GM23248 (cell line): ENCODE measurements at regions not wholly inside any gene's neighbourhood (a gene's known extent, or its start where the extent isn't known, plus 50 kb on each side); places are given as distances from the start of the nearest gene placed in this dataset.
A peak's percentile ranks its signal among the peaks of the same experiment; 100 is the strongest.

Experiments used
- DNase-seq: peaks from one replicate; pipeline ENCODE4 v3.0.0-alpha.2; 2015
- H2AFZ ChIP-seq: fragments of 200-600 bp; sonication (generic); 2 replicates; pipeline ENCODE4 v1.6.1; 2016; ENCODE audit warnings: antibody characterized with exemption
- H3F3A ChIP-seq: fragments of 200-600 bp; sonication (generic); 2 replicates; pipeline ENCODE4 v1.6.1; 2016; ENCODE audit warnings: mild to moderate bottlenecking, antibody characterized with exemption, mixed run types; ENCODE audit not compliant: insufficient read depth
- H3K27ac ChIP-seq: fragments of 200-600 bp; sonication (generic); 2 replicates; pipeline ENCODE4 v1.5.1; 2016; ENCODE audit warnings: mild to moderate bottlenecking
- H3K27me3 ChIP-seq: fragments of 200-600 bp; sonication (generic); replicated peaks from 2 replicates; pipeline ENCODE4 v1.6.1; 2016; ENCODE audit warnings: mild to moderate bottlenecking; ENCODE audit not compliant: insufficient read depth
- H3K36me3 ChIP-seq: fragments of 200-600 bp; sonication (generic); 2 replicates; pipeline ENCODE4 v1.6.1; 2016; ENCODE audit warnings: low read depth, mild to moderate bottlenecking
- H3K4me1 ChIP-seq: fragments of 200-600 bp; sonication (generic); 2 replicates; pipeline ENCODE4 v1.6.1; 2016; ENCODE audit warnings: mild to moderate bottlenecking; ENCODE audit not compliant: insufficient read depth
- H3K4me2 ChIP-seq: fragments of 200-600 bp; sonication (generic); one replicate; pipeline ENCODE4 v1.6.1; 2016; ENCODE audit warnings: mild to moderate bottlenecking; ENCODE audit not compliant: unreplicated experiment
- H3K4me3 ChIP-seq: fragments of 200-600 bp; sonication (generic); 2 replicates; pipeline ENCODE4 v1.5.1; 2016; ENCODE audit warnings: mild to moderate bottlenecking
- H3K79me2 ChIP-seq: fragments of 200-600 bp; sonication (generic); 2 replicates; pipeline ENCODE4 v1.6.1; 2016; ENCODE audit warnings: mild to moderate bottlenecking; ENCODE audit not compliant: insufficient read depth
- H3K9ac ChIP-seq: fragments of 200-600 bp; sonication (generic); 2 replicates; pipeline ENCODE4 v1.6.1; 2016; ENCODE audit warnings: mild to moderate bottlenecking
- H3K9me2 ChIP-seq: fragments of 200-600 bp; sonication (generic); 2 replicates; pipeline ENCODE4 v1.6.1; 2016; ENCODE audit warnings: mixed run types, mild to moderate bottlenecking, moderate library complexity; ENCODE audit not compliant: insufficient read depth
- H3K9me3 ChIP-seq: fragments of 200-600 bp; sonication (generic); one replicate; pipeline ENCODE4 v1.6.1; 2017; ENCODE audit warnings: low read depth
- H4K20me1 ChIP-seq: fragments of 200-600 bp; sonication (generic); 2 replicates; pipeline ENCODE4 v1.6.0; 2016; ENCODE audit not compliant: insufficient read depth
- EZH2 ChIP-seq: fragments of 200-600 bp; sonication (generic); IDR thresholded peaks from 2 replicates; pipeline ENCODE4 v1.6.1; 2018; ENCODE audit warnings: antibody characterized with exemption, mild to moderate bottlenecking; ENCODE audit not compliant: insufficient read depth, poor library complexity, severe bottlenecking
- EZH2phosphoT487 ChIP-seq: fragments of 200-600 bp; sonication (generic); IDR thresholded peaks from 2 replicates; pipeline ENCODE4 v1.6.1; 2018; ENCODE audit warnings: antibody characterized with exemption, moderate library complexity, mild to moderate bottlenecking, low read depth; ENCODE audit not compliant: insufficient read depth
- WGBS, 2 experiments: methylation state at CpG; one replicate each; pipeline ENCODE4 v1.1.6; 2015 to 2017; ENCODE audit warnings: low lambda C conversion rate in 2 of 2, low coverage in 1 of 2; ENCODE audit errors: missing lambda C conversion rate in 2 of 2; 5-methylcytosine and 5-hydroxymethylcytosine counted together
- in situ Hi-C: fragments of 300-500 bp; cut with MboI; formaldehyde crosslinking; loops from 2 replicates; pipeline ENCODE4 v1.15.0; 2020

DNA sequence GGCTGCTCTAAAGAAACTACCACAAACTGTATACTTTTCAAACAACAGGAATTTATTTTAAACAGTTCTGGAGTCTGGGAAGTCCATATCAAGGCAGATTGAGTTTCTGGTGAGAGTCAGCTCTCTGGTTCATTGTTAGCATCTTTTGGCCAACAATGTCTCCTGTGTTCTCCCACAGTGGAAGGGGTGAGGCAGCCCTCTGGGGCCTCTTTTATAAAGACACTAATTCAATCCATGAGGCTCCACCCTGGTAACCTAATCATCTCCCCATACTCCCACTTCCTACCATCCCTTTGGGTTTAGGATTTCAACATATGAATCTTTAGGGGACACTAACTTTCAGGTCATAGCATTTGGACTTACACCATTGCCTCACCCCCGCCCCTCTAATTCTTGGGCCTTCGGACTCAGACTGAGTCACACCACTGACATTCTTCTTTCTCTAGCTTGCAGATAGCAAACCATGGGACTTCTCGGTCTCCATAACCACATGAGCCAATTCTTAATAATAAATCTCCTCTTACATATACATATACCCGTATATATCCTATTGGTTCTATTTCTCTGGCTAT lies 64.3 kb upstream of the ANTXRL start:
- H3K27me3 ChIP-seq = peaks cover 7% of the 10 kb centered on the region
- no peak overlapping the region for H3K27ac ChIP-seq
- peak; percentile 78 for DNase-seq
- 38 to 43% methylated on average over 4 of the region's 4 CpGs for WGBS, 2 experiments
- no peaks in the 10 kb centered on the region for H3F3A ChIP-seq
- no peaks in the 10 kb centered on the region for H3K9me2 ChIP-seq
- in situ Hi-C loops = no loop called here
- H3K9me3 ChIP-seq = no peaks in the 10 kb centered on the region
- no peak overlapping the region for H3K4me2 ChIP-seq
- no peak overlapping the region for H2AFZ ChIP-seq
- H4K20me1 ChIP-seq = no peaks in the 10 kb centered on the region
- H3K36me3 ChIP-seq = no peaks in the 10 kb centered on the region
- H3K4me3 ChIP-seq = no peak overlapping the region
- H3K9ac ChIP-seq = no peak overlapping the region
- H3K79me2 ChIP-seq = no peaks in the 10 kb centered on the region
- TF ChIP-seq EZH2phosphoT487 = no peak
- peaks cover 10% of the 10 kb centered on the region for H3K4me1 ChIP-seq

DNA sequence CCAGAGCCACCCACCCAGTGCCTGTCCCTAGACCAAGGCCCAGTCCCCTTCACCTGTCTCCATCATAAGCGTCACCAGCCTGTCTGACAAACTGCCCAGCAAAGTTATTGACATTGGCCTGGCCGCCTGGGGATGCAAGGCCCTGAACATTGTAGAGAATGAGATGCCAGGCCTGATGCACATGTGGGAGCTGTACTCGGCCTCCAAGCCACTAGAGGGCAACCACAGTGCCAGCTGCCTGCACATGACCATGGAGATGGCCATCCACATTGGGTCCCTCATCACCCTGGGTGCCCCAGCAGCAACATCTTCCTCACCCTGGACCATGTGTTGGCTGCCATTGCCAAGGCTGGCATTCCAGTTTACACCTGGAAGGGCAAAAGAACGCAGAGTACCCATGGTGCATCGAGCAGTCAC lies 63.7 kb upstream of the ANTXRL start:
- no peak overlapping the region for H3K9ac ChIP-seq
- no peaks in the 10 kb centered on the region for H3K9me3 ChIP-seq
- no peak overlapping the region for H2AFZ ChIP-seq
- no peaks in the 10 kb centered on the region for H3K36me3 ChIP-seq
- in situ Hi-C loops = no loop called here
- H3K79me2 ChIP-seq = no peaks in the 10 kb centered on the region
- DNase-seq = no peak
- H3K4me3 ChIP-seq = no peak overlapping the region
- peaks cover 7% of the 10 kb centered on the region for H3K27me3 ChIP-seq
- WGBS, 2 experiments = 65 to 71% methylated on average over 5 of the region's 5 CpGs
- no peaks in the 10 kb centered on the region for H3F3A ChIP-seq
- no peaks in the 10 kb centered on the region for H4K20me1 ChIP-seq
- H3K4me1 ChIP-seq = peaks cover 10% of the 10 kb centered on the region
- no peaks in the 10 kb centered on the region for H3K9me2 ChIP-seq
- TF ChIP-seq EZH2 (no peak), EZH2phosphoT487 (no peak)
- H3K4me2 ChIP-seq = no peak overlapping the region
- H3K27ac ChIP-seq = no peak overlapping the region

DNA sequence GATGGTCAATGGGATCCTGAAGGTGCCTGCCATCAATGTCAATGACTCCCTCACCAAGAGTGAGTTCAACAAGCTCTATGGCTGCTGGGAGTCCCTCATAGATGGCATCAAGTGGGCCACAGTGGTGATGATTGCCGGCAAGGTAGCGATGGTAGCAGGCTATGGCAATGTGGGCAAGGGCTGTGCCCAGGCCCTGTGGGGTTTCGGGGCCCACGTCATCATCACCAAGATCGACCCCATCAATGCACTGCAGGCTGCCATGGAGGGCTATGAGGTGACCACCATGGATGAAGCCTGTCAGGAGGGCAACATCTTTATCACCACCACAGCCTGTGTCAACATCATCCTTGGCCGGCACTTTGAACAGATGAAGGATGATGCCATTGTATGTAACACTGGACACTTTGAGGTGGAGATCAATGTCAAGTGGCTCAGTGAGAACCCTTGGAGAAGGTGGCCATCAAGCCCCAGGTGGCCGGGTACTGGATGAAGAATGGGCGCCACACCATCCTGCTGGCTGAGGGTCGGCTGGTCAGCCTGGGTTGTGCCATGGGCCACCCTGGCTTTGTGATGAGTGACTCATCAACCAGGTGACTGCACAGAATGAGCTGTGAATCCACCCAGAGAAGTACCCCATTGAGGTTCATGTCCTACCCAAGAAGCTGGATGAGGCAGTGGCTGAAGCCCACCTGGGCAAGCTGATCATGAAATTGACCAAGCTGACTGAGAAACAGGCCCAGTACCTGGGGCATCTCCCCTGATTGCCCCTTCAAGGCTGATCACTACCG lies 63.0 kb upstream of the ANTXRL start:
- H4K20me1 ChIP-seq = no peaks in the 10 kb centered on the region

DNA sequence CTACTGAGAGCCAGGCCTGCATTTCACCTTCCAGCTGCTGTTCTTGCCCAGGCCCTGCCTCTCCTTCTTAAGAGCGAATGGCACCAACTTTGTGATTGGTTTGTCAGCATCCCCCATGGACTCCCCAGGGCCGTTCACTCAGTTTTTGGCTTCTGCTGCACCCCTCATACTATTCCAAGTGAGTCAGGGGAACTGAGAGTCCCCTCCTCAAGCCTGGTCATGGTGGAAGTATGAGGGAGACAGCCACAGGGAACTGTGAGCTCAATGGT lies 62.4 kb upstream of the ANTXRL start:
- no peaks in the 10 kb centered on the region for H3K79me2 ChIP-seq
- no peaks in the 10 kb centered on the region; the same call in 1 of the 2 replicates for H3F3A ChIP-seq
- no peak for TF ChIP-seq EZH2
- no peak for TF ChIP-seq EZH2phosphoT487
- H3K4me2 ChIP-seq = no peak overlapping the region
- 76 to 80% methylated on average over 2 of the region's 2 CpGs for WGBS, 2 experiments
- no peak overlapping the region for H3K27ac ChIP-seq
- H3K4me1 ChIP-seq = peaks cover 10% of the 10 kb centered on the region
- in situ Hi-C loops = no loop called here
- peaks cover 4% of the 10 kb centered on the region for H3K27me3 ChIP-seq
- no peaks in the 10 kb centered on the region for H4K20me1 ChIP-seq
- no peak overlapping the region for H3K9ac ChIP-seq
- no peak for DNase-seq
- no peaks in the 10 kb centered on the region for H3K36me3 ChIP-seq
- no peak overlapping the region for H2AFZ ChIP-seq
- H3K9me3 ChIP-seq = no peaks in the 10 kb centered on the region
- H3K4me3 ChIP-seq = no peak overlapping the region
- no peaks in the 10 kb centered on the region for H3K9me2 ChIP-seq

More for the DNA sequence above, 63.0 kb upstream of the ANTXRL start:
- 92 to 94% methylated on average over 10 of the region's 10 CpGs for WGBS, 2 experiments
- no peak overlapping the region for H2AFZ ChIP-seq
- H3K27me3 ChIP-seq = peaks cover 7% of the 10 kb centered on the region
- no peaks in the 10 kb centered on the region for H3K9me3 ChIP-seq
- peaks cover 10% of the 10 kb centered on the region for H3K4me1 ChIP-seq
- H3K4me3 ChIP-seq = no peak overlapping the region
- in situ Hi-C loops = no loop called here
- no peaks in the 10 kb centered on the region for H3K9me2 ChIP-seq
- no peak overlapping the region for H3K27ac ChIP-seq
- no peaks in the 10 kb centered on the region for H3K79me2 ChIP-seq
- no peak for DNase-seq
- no peak overlapping the region for H3K9ac ChIP-seq
- H3K36me3 ChIP-seq = no peaks in the 10 kb centered on the region
- no peak overlapping the region for H3K4me2 ChIP-seq
- no peaks in the 10 kb centered on the region; the same call in 1 of the 2 replicates for H3F3A ChIP-seq
- TF ChIP-seq EZH2 (no peak), EZH2phosphoT487 (no peak)
